SU-DHL-6 (cell line): ENCODE measurements at regions not wholly inside any gene's neighbourhood (a gene's known extent, or its start where the extent isn't known, plus 50 kb on each side); places are given as distances from the start of the nearest gene placed in this dataset.

Experiments used
- H2AFZ ChIP-seq: fragments of 200-600 bp; sonication (generic); 2 replicates; pipeline ENCODE4 v1.6.1; 2014; ENCODE audit warnings: low read depth, mild to moderate bottlenecking, moderate library complexity, mixed read lengths, antibody characterized with exemption, low read length; ENCODE audit not compliant: severe bottlenecking
- H3F3A ChIP-seq: fragments of 200-600 bp; shearing (Covaris generic); 2 replicates; pipeline ENCODE4 v1.6.0; 2016; ENCODE audit warnings: antibody characterized with exemption, mild to moderate bottlenecking; ENCODE audit not compliant: insufficient read depth
- H3K27ac ChIP-seq: fragments of 200-600 bp; sonication (generic); 2 replicates; pipeline ENCODE4 v1.5.1; 2016; ENCODE audit warnings: low read depth, mild to moderate bottlenecking, low read length, moderate library complexity, mixed read lengths
- H3K27me3 ChIP-seq: fragments of 200-600 bp; sonication (generic), shearing (Covaris generic); 2 replicates; pipeline ENCODE4 v1.6.0; 2014; ENCODE audit warnings: mild to moderate bottlenecking, low read length
- H3K36me3 ChIP-seq: fragments of 200-600 bp; sonication (generic); 2 replicates; pipeline ENCODE4 v1.6.1; 2014; ENCODE audit warnings: mild to moderate bottlenecking, low read length, mixed read lengths
- H3K4me2 ChIP-seq: fragments of 300-600, 200-600 bp; shearing (Covaris generic), sonication (generic); 2 replicates; pipeline ENCODE4 v1.6.0; 2014; ENCODE audit warnings: low read length, low read depth, mild to moderate bottlenecking; ENCODE audit not compliant: poor library complexity, severe bottlenecking
- H3K4me3 ChIP-seq: fragments of 200-600 bp; sonication (generic); 2 replicates; pipeline ENCODE4 v1.5.1; 2014; ENCODE audit warnings: antibody characterized with exemption, low read length, mild to moderate bottlenecking, mixed read lengths; ENCODE audit not compliant: insufficient read depth, poor library complexity, severe bottlenecking
- H3K79me2 ChIP-seq: fragments of 200-600 bp; sonication (generic); 2 replicates; pipeline ENCODE4 v1.6.1; 2014; ENCODE audit warnings: mild to moderate bottlenecking, low read length, moderate library complexity; ENCODE audit not compliant: insufficient read depth
- H3K9ac ChIP-seq: fragments of 200-600 bp; sonication (generic); 2 replicates; pipeline ENCODE4 v1.7.0; 2014; ENCODE audit warnings: mild to moderate bottlenecking, low read length
- H3K9me2 ChIP-seq: fragments of 200-600 bp; sonication (generic); replicated peaks from 2 replicates; pipeline ENCODE4 v1.6.1; 2014; ENCODE audit warnings: low read length; ENCODE audit not compliant: insufficient read depth
- H3K9me3 ChIP-seq: fragments of 200-600 bp; sonication (generic); 2 replicates; pipeline ENCODE4 v1.6.1; 2014; ENCODE audit warnings: low read length, mixed read lengths; ENCODE audit not compliant: insufficient read depth
- H4K20me1 ChIP-seq: fragments of 200-600 bp; sonication (generic); 2 replicates; pipeline ENCODE4 v1.6.1; 2014; ENCODE audit warnings: low read depth, mild to moderate bottlenecking, antibody characterized with exemption, low read length, moderate library complexity, mixed read lengths
- CTCF ChIP-seq: fragments of 200-600 bp; sonication (generic); IDR thresholded peaks from one replicate; pipeline ENCODE4 v1.5.1; 2017; ENCODE audit warnings: antibody characterized with exemption, mild to moderate bottlenecking, low read length, moderate library complexity; ENCODE audit not compliant: insufficient read depth, poor library complexity, severe bottlenecking
- EZH2phosphoT487 ChIP-seq: fragments of 200-600 bp; sonication (generic), shearing (Covaris generic); conservative IDR thresholded peaks from 2 replicates; pipeline ENCODE4 v1.6.1; 2018; ENCODE audit warnings: mild to moderate bottlenecking, antibody characterized with exemption, low read length, moderate library complexity, mixed read lengths

GRCh38 chr14:105853089-105853906 is 326.9 kb downstream of the TMEM121 start:
- Histone ChIP-seq H3K9me3 (no peaks in the 10 kb centered on the region), H2AFZ (no peak overlapping the region), H3K27me3 (no peaks in the 10 kb centered on the region), H4K20me1 (no peaks in the 10 kb centered on the region; the same call in 1 of the 2 replicates), H3K36me3 (peaks cover 9% of the 10 kb centered on the region; the same call in 1 of the 2 replicates), H3K4me3 (no peak overlapping the region), H3K9ac (peak overlapping the region; percentile 19; the same call in 1 of the 2 replicates), H3K27ac (peak overlapping the region; percentile 99), H3F3A (peaks cover 77% of the 10 kb centered on the region), H3K9me2 (no peaks in the 10 kb centered on the region), H3K79me2 (peaks cover 11% of the 10 kb centered on the region; the same call in 1 of the 2 replicates), H3K4me2 (peak overlapping the region; percentile 16)
- TF ChIP-seq EZH2phosphoT487 (no peak), CTCF (no peak)

GRCh38 chr14:105853907-105854599 is 327.7 kb downstream of the TMEM121 start:
- peaks cover 9% of the 10 kb centered on the region; the same call in 1 of the 2 replicates for H3K36me3 ChIP-seq

More at GRCh38 chr14:105853907-105854599, 327.7 kb downstream of the TMEM121 start:
- Histone ChIP-seq H3K4me2 (peak overlapping the region; percentile 78), H3K79me2 (0 out of 2 replicates have a peak, but pooled peaks cover 7% of the 10 kb centered on the region), H4K20me1 (no peaks in the 10 kb centered on the region; the same call in 1 of the 2 replicates), H3K27ac (peak overlapping the region; percentile 99), H3K27me3 (no peaks in the 10 kb centered on the region), H3K9me2 (no peaks in the 10 kb centered on the region), H3K9me3 (no peaks in the 10 kb centered on the region), H3K4me3 (no peak overlapping the region), H2AFZ (no peak overlapping the region), H3K9ac (peak overlapping the region; percentile 85; the same call in 1 of the 2 replicates), H3F3A (peaks cover 69% of the 10 kb centered on the region)
- TF ChIP-seq CTCF (no peak), EZH2phosphoT487 (no peak)
